Astrocyte (in vitro differentiated cells and primary cell): ENCODE measurements at regions not wholly inside any gene's neighbourhood (a gene's known extent, or its start where the extent isn't known, plus 50 kb on each side); places are given as distances from the start of the nearest gene placed in this dataset.

Source experiments
- DNase-seq: peaks from one replicate; pipeline ENCODE4 v3.0.0-alpha.2; 2010; ENCODE audit warnings: low read depth
- FAIRE-seq: peaks from 2 replicates; lab custom pipeline; 2011; peaks lifted over from hg19 to GRCh38; lab: Jason Lieb, UNC
- H2AFZ ChIP-seq: 2 replicates; pipeline ENCODE4 v1.6.0; 2012; ENCODE audit warnings: low read depth, low read length, inconsistent platforms
- H3K27ac ChIP-seq: 2 replicates; pipeline ENCODE4 v1.5.1; 2011; ENCODE audit warnings: low read depth, low read length, inconsistent platforms
- H3K27me3 ChIP-seq: 2 replicates; pipeline ENCODE4 v1.6.0; 2011; ENCODE audit warnings: low read length, inconsistent platforms; ENCODE audit not compliant: insufficient read depth
- H3K36me3 ChIP-seq: 2 replicates; pipeline ENCODE4 v1.5.1; 2011; ENCODE audit warnings: low read length, inconsistent platforms; ENCODE audit not compliant: insufficient read depth
- H3K4me1 ChIP-seq: 2 replicates; pipeline ENCODE4 v1.5.1; 2011; ENCODE audit warnings: low read length, inconsistent platforms; ENCODE audit not compliant: insufficient read depth
- H3K4me2 ChIP-seq: 2 replicates; pipeline ENCODE4 v1.6.0; 2012; ENCODE audit warnings: low read length, inconsistent platforms
- H3K4me3 ChIP-seq: 2 replicates; pipeline ENCODE4 v1.5.1; 2011; ENCODE audit warnings: low read depth, mild to moderate bottlenecking, low read length, inconsistent platforms; ENCODE audit not compliant: insufficient read depth
- H3K79me2 ChIP-seq: 2 replicates; pipeline ENCODE4 v1.6.0; 2012; ENCODE audit warnings: mild to moderate bottlenecking, low read length, inconsistent platforms; ENCODE audit not compliant: insufficient read depth
- H3K9ac ChIP-seq: 2 replicates; pipeline ENCODE4 v1.6.0; 2012; ENCODE audit warnings: mild to moderate bottlenecking, low read length, inconsistent platforms
- H3K9me3 ChIP-seq: 2 replicates; pipeline ENCODE4 v1.5.1; 2012; ENCODE audit warnings: low read depth, mild to moderate bottlenecking, low read length, inconsistent platforms; ENCODE audit not compliant: insufficient read depth
- H4K20me1 ChIP-seq: 2 replicates; pipeline ENCODE4 v1.6.0; 2012; ENCODE audit warnings: low read length, inconsistent platforms; ENCODE audit not compliant: insufficient read depth
- H3K27ac Mint-ChIP-seq: one replicate; pipeline ENCODE4 v1.8.0; 2021; ENCODE audit warnings: mild to moderate bottlenecking, mixed read lengths; ENCODE audit not compliant: unreplicated experiment
- H3K27me3 Mint-ChIP-seq: one replicate; pipeline ENCODE4 v1.8.0; 2021; ENCODE audit warnings: low read depth, mixed read lengths; ENCODE audit not compliant: unreplicated experiment
- H3K36me3 Mint-ChIP-seq: one replicate; pipeline ENCODE4 v1.8.0; 2021; ENCODE audit warnings: low read depth, mixed read lengths; ENCODE audit not compliant: unreplicated experiment
- H3K4me1 Mint-ChIP-seq: one replicate; pipeline ENCODE4 v1.8.0; 2021; ENCODE audit warnings: low read depth, mixed read lengths; ENCODE audit not compliant: unreplicated experiment
- H3K4me3 Mint-ChIP-seq: one replicate; pipeline ENCODE4 v1.8.0; 2021; ENCODE audit warnings: mild to moderate bottlenecking, moderate library complexity, mixed read lengths; ENCODE audit not compliant: unreplicated experiment
- H3K9me3 Mint-ChIP-seq: one replicate; pipeline ENCODE4 v1.8.0; 2021; ENCODE audit warnings: mild to moderate bottlenecking, mixed read lengths; ENCODE audit not compliant: unreplicated experiment
- CTCF ChIP-seq: IDR thresholded peaks from 2 replicates; pipeline ENCODE4 v1.5.1; 2011; ENCODE audit warnings: low read depth, mild to moderate bottlenecking, inconsistent platforms, low read length, moderate library complexity; ENCODE audit not compliant: insufficient read depth
- EZH2 ChIP-seq: IDR thresholded peaks from 2 replicates; pipeline ENCODE4 v1.6.1; 2012; ENCODE audit warnings: mild to moderate bottlenecking, low read length, inconsistent platforms; ENCODE audit not compliant: insufficient read depth

- H3K36me3 ChIP-seq, result no peaks in the 10 kb centered on the region
- no peak overlapping the region for H2AFZ ChIP-seq
- DNase-seq, result no peak
- H3K27ac Mint-ChIP-seq, result no peak overlapping the region
- no peaks in the 10 kb centered on the region for H3K36me3 Mint-ChIP-seq
- H3K27ac ChIP-seq, result no peak overlapping the region
- no peaks in the 10 kb centered on the region for H3K9me3 Mint-ChIP-seq
- no peaks in the 10 kb centered on the region for H3K9me3 ChIP-seq
- no peaks in the 10 kb centered on the region for H3K4me1 ChIP-seq
- no peak overlapping the region for H3K4me3 Mint-ChIP-seq
- TF ChIP-seq CTCF (no peak), EZH2 (no peak)
- H3K4me1 Mint-ChIP-seq, result peaks cover under 1% of the 10 kb centered on the region
- no peak overlapping the region for H3K9ac ChIP-seq
- H3K27me3 Mint-ChIP-seq, result no peaks in the 10 kb centered on the region
- H3K4me2 ChIP-seq, result no peak overlapping the region
- no peaks in the 10 kb centered on the region for H4K20me1 ChIP-seq
- no peak overlapping the region for H3K4me3 ChIP-seq
- H3K27me3 ChIP-seq, result no peaks in the 10 kb centered on the region
- no peaks in the 10 kb centered on the region for H3K79me2 ChIP-seq
- no peak for FAIRE-seq
Observed at GRCh38 chr5:87074072-87074471, 193.6 kb upstream of the RASA1 start.

DNA sequence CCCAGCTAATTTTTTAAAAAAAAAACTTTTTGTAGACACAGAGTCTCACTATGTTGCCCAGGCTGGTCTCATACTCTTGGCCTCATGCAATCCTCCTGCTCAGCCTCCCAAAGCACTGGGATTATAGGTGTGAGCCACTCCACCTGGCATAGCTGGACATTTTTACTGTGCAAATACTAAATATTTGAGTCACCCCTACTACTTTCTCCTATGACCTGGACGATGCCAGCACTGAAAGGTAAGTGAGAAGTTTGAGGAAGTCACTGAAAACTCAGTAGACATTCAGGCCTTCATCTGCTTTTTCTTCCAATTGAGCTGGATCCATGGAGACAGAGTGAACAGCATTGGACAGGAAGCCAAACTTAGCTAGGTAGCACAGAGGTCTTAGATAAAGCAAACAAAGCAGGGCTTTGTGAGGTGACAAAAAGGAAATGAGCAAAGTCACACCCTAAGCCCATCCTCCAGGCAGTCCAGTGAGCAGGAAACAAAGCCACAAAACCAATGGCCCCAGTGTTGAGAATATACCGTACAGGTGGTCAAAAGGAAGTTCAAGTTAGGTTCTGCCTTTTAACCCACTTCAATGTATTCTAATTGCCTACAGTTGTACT, 192.6 kb upstream of the RASA1 start:
- no peaks in the 10 kb centered on the region for H3K79me2 ChIP-seq
- H3K9me3 ChIP-seq, result no peaks in the 10 kb centered on the region
- H3K36me3 Mint-ChIP-seq, result no peaks in the 10 kb centered on the region
- H3K4me2 ChIP-seq, result no peak overlapping the region
- H3K4me3 Mint-ChIP-seq, result no peak overlapping the region
- no peak for FAIRE-seq
- no peak overlapping the region for H3K4me3 ChIP-seq
- no peak overlapping the region for H3K27ac ChIP-seq
- DNase-seq, result no peak
- H3K9me3 Mint-ChIP-seq, result no peaks in the 10 kb centered on the region
- no peaks in the 10 kb centered on the region for H3K27me3 ChIP-seq
- no peak overlapping the region for H3K27ac Mint-ChIP-seq
- TF ChIP-seq EZH2 (no peak), CTCF (no peak)
- H3K36me3 ChIP-seq, result no peaks in the 10 kb centered on the region
- H3K9ac ChIP-seq, result no peak overlapping the region
- H3K27me3 Mint-ChIP-seq, result no peaks in the 10 kb centered on the region
- peaks cover 2% of the 10 kb centered on the region for H3K4me1 Mint-ChIP-seq
- no peaks in the 10 kb centered on the region for H3K4me1 ChIP-seq
- no peak overlapping the region for H2AFZ ChIP-seq
- no peaks in the 10 kb centered on the region for H4K20me1 ChIP-seq

- Histone ChIP-seq H3K9ac (no peak overlapping the region), H3K4me1 (no peaks in the 10 kb centered on the region), H3K79me2 (no peaks in the 10 kb centered on the region), H2AFZ (no peak overlapping the region), H4K20me1 (no peaks in the 10 kb centered on the region), H3K27me3 (no peaks in the 10 kb centered on the region), H3K4me3 (no peak overlapping the region), H3K9me3 (no peaks in the 10 kb centered on the region), H3K27ac (no peak overlapping the region), H3K36me3 (no peaks in the 10 kb centered on the region), H3K4me2 (no peak overlapping the region)
- no peak for TF ChIP-seq EZH2
- TF ChIP-seq CTCF, result no peak
- Mint-ChIP-seq H3K27me3 (no peaks in the 10 kb centered on the region), H3K4me3 (no peak overlapping the region), H3K27ac (no peak overlapping the region), H3K36me3 (no peaks in the 10 kb centered on the region), H3K4me1 (peaks cover 4% of the 10 kb centered on the region), H3K9me3 (no peaks in the 10 kb centered on the region)
- FAIRE-seq (no peak), DNase-seq (no peak)
Observed at GRCh38 chr5:87076411-87076810, 191.3 kb upstream of the RASA1 start.
